ENCODE measurements at regions not wholly inside any gene's neighbourhood (a gene's known extent, or its start where the extent isn't known, plus 50 kb on each side); places are given as distances from the start of the nearest gene placed in this dataset.

DNA sequence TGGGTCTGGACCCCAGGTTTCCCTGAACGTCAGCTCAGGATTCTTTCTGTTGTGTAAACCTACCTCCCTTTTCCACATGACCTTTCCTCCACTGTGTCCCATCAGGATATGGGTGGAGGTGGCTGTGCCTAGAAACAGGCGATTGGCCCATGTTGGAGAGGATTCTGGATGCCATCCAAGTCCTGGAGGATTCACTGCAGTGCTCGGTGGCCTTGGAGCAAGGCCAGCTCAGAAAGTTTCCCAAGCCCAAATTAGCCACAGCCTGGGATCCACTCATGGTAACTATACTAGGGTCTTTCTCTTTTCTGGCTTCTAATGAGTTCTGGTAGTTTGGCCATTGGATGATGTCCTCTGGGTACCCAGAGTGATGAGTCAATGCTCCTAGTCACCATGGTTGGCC is 141.6 kb downstream of the SNX19 start:
- no peak for TF ChIP-seq Cebpa-rat (IDR thresholded peaks at IDR 0.05)
- H3K4me2 ChIP-seq = no peak overlapping the region
- no peaks in the 10 kb centered on the region for H4K20me1 ChIP-seq
- no peaks in the 10 kb centered on the region for H3K36me3 ChIP-seq
- no peak overlapping the region for H3K4me3 ChIP-seq
- H3K27ac ChIP-seq = no peak overlapping the region
- H3K9me3 ChIP-seq (replicated peaks in 1 of 11) = peaks cover 0 to 6% (median 0%) of the 10 kb centered on the region in 11 experiments; a peak in 1 of 22 replicates
- no peak overlapping the region for H3K9ac ChIP-seq
- peaks cover 0 to 27% (median 20%) of the 10 kb centered on the region in 10 experiments; a peak in 17 of 20 replicates for H3K4me1 ChIP-seq
- no peaks in the 10 kb centered on the region for H3K27me3 ChIP-seq

DNA sequence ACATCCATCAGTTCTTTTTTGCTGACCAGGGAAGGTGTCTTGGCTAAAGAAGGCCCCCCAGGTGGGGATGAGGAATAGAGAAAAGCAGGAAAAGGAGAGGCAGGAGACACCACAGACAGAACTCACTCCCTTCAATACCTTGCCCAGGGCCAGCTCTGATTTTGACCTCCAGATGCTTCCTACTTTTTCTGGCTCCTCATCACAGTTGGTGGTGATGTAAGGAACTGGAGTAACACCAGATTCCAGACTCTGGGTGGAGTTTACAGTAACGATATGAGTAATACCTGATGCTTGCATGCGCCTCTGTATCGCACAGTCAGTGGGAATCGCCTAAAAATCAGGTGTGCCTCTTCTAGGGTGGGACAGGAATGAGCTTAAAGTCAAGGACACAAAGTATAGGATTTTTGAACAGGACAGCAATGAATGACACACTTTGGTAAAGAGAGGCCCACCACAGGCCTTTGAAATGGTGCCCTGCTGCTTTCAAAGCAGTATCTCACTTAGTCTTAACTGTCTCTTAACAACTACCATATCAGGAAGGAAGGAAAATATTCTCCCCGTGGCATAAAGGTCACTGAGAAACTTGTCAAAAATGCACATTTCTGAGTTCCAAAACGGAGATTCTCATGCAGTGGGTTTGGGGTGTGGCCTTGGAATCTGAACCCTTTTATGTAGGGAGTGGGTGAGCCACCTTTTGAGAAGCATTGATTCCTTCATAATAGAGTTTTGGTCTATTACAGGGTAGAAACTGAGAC is 140.8 kb downstream of the SNX19 start:
- no peak overlapping the region for H3K4me3 ChIP-seq
- H3K36me3 ChIP-seq = no peaks in the 10 kb centered on the region
- H4K20me1 ChIP-seq = no peaks in the 10 kb centered on the region
- peaks cover 0 to 6% (median 0%) of the 10 kb centered on the region in 11 experiments; a peak in 1 of 22 replicates for H3K9me3 ChIP-seq (replicated peaks in 1 of 11)
- peaks cover 0 to 22% (median 18%) of the 10 kb centered on the region in 10 experiments; a peak in 17 of 20 replicates for H3K4me1 ChIP-seq
- H3K9ac ChIP-seq = no peak overlapping the region
- no peaks in the 10 kb centered on the region for H3K27me3 ChIP-seq
- H3K27ac ChIP-seq = no peak overlapping the region
- H3K4me2 ChIP-seq = no peak overlapping the region
- no peak for TF ChIP-seq Cebpa-rat (IDR thresholded peaks at IDR 0.05)

DNA sequence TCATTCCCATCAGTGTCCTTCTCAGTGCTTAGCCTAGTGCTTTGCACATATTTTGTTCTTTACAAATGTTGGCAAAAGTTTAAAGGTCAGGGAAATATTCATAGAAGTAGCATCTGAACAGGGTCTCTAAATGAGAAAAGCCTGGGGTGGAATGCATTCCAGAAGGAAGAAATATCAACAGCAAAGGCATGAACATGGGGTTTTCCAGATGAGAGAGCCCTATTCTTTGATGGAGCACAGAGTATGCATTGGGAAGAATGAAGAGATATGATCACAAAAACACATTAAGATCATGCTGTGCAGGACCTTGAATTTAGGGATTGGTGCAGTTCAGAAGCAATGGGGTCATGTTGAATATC is 140.2 kb downstream of the SNX19 start:
- Histone ChIP-seq H3K27ac (no peak overlapping the region), H3K27me3 (no peaks in the 10 kb centered on the region), H3K4me2 (no peak overlapping the region), H3K4me1 (peaks cover 0 to 22% (median 18%) of the 10 kb centered on the region in 10 experiments; a peak in 17 of 20 replicates), H3K9ac (no peak overlapping the region), H3K36me3 (no peaks in the 10 kb centered on the region), H3K9me3 (replicated peaks in 1 of 11) (peaks cover 0 to 6% (median 0%) of the 10 kb centered on the region in 11 experiments; a peak in 1 of 22 replicates), H4K20me1 (no peaks in the 10 kb centered on the region), H3K4me3 (no peak overlapping the region)
- no peak for TF ChIP-seq Cebpa-rat (IDR thresholded peaks at IDR 0.05)

DNA sequence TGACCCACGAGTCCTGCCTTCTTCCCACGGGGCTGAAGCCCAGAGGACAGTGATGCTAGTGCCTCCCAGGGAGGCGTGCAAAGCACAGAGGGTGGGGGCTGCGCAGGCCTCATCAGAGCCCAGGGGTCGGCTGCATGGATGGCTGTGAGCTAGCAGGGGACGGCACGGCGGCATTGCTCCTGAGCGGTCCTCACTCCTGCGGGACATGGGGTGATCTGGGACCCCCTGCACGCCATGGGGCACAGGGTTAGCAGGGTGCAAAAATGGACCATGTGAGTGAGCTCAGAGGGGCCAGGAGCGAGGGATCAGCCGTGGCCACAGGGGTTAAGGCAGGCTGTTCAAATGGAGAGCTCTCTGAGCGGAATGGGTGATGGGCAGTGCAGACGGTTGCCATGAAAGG is 138.3 kb downstream of the SNX19 start:
- Histone ChIP-seq H4K20me1 (no peaks in the 10 kb centered on the region), H3K27ac (no peak overlapping the region), H3K4me3 (no peak overlapping the region), H3K27me3 (no peaks in the 10 kb centered on the region), H3K9ac (no peak overlapping the region), H3K9me3 (replicated peaks in 1 of 11) (peaks cover 0 to 6% (median 0%) of the 10 kb centered on the region in 11 experiments; a peak in 1 of 22 replicates), H3K4me1 (peaks cover 0 to 6% (median 2%) of the 10 kb centered on the region in 10 experiments; a peak in 7 of 20 replicates), H3K4me2 (no peak overlapping the region), H3K36me3 (no peaks in the 10 kb centered on the region)
- TF ChIP-seq Cebpa-rat (IDR thresholded peaks at IDR 0.05) = no peak

DNA sequence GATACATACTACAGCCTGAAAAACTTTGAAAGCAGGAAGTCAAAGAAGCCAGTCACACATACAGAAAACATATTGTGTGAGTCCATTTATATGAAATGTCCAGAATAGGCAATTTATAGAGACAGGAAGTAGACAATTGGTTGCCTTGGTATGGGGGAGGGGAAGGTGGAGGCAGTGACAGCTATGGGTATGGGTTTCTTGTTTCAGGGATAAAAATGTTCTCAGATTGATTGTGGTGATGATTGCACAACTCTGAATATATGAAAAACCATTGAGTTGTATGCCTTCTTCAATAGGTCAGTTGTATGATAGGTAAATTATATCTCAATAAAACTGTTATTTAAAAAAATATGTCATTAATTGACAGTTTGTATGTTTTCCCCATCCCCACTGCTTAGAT is 137.6 kb downstream of the SNX19 start:
- H3K4me2 ChIP-seq = 0 out of 22 replicates have a peak overlapping the region, but pooled peaks of 1 of the 11 experiments have one; percentile 2
- H3K4me1 ChIP-seq = peaks cover 0 to 6% (median 0%) of the 10 kb centered on the region in 10 experiments; a peak in 1 of 20 replicates
- H3K9ac ChIP-seq = no peak overlapping the region
- no peaks in the 10 kb centered on the region for H3K36me3 ChIP-seq
- H4K20me1 ChIP-seq = no peaks in the 10 kb centered on the region
- no peaks in the 10 kb centered on the region for H3K27me3 ChIP-seq
- 0 out of 22 replicates have a peak, but pooled peaks of 1 of the 11 experiments have one; percentile 8 for TF ChIP-seq Cebpa-rat (IDR thresholded peaks at IDR 0.05)
- no peak overlapping the region for H3K27ac ChIP-seq
- peaks cover 0 to 6% (median 0%) of the 10 kb centered on the region in 11 experiments; a peak in 1 of 22 replicates for H3K9me3 ChIP-seq (replicated peaks in 1 of 11)
- H3K4me3 ChIP-seq = no peak overlapping the region

DNA sequence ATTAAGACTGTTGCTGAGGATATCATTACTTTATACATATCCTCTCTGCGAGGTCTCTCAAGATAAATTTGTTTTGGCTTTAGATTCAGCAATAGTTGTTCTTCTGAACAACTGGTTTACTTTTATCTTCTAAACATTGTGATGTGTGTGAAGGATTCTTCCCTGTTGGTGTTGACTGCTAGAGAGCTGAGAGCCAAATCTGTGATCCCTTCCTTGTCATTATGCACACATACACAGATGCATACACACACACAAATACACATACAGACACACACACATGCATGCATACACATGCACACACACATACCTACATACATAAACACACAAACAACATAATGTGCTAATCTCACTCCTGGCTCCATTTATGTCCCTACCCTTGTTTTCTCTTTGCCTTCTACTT is 137.0 kb downstream of the SNX19 start:
- H3K27ac ChIP-seq = no peak overlapping the region
- peaks cover 0 to 6% (median 0%) of the 10 kb centered on the region in 11 experiments; a peak in 1 of 22 replicates for H3K9me3 ChIP-seq (replicated peaks in 1 of 11)
- no peak for TF ChIP-seq Cebpa-rat (IDR thresholded peaks at IDR 0.05)
- no peaks in the 10 kb centered on the region for H3K27me3 ChIP-seq
- no peak overlapping the region for H3K9ac ChIP-seq
- no peak overlapping the region for H3K4me3 ChIP-seq
- H3K4me2 ChIP-seq = no peak overlapping the region
- H3K36me3 ChIP-seq = no peaks in the 10 kb centered on the region
- peaks cover 0 to 6% (median 0%) of the 10 kb centered on the region in 10 experiments; a peak in 1 of 20 replicates for H3K4me1 ChIP-seq
- no peaks in the 10 kb centered on the region for H4K20me1 ChIP-seq

DNA sequence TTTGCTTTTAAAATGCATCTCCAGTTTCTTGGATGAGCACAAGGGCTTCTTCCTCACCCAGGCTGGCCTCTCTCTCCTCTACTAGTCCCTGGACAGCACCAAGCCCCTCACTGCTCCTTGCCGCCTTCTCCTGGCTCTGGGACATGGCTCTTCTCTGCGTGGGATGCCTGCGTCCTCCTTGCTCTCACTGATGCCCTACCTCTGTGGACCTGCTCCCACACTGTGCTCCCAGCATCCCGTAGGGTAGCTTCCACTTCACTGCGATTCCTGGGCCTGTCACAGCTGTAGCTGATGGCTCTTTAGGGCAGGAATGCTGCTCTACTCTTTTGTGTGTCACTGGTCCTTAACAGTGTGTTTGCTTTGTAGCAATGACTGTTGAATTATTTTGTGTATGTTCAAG is 136.3 kb downstream of the SNX19 start:
- TF ChIP-seq Cebpa-rat (IDR thresholded peaks at IDR 0.05) = no peak
- Histone ChIP-seq H3K4me1 (peaks cover 0 to 6% (median 0%) of the 10 kb centered on the region in 10 experiments; a peak in 1 of 20 replicates), H3K4me3 (no peak overlapping the region), H3K36me3 (no peaks in the 10 kb centered on the region), H3K27me3 (no peaks in the 10 kb centered on the region), H3K9ac (no peak overlapping the region), H3K27ac (no peak overlapping the region), H4K20me1 (no peaks in the 10 kb centered on the region), H3K9me3 (replicated peaks in 1 of 11) (peaks cover 0 to 6% (median 0%) of the 10 kb centered on the region in 11 experiments; a peak in 1 of 22 replicates), H3K4me2 (no peak overlapping the region)

DNA sequence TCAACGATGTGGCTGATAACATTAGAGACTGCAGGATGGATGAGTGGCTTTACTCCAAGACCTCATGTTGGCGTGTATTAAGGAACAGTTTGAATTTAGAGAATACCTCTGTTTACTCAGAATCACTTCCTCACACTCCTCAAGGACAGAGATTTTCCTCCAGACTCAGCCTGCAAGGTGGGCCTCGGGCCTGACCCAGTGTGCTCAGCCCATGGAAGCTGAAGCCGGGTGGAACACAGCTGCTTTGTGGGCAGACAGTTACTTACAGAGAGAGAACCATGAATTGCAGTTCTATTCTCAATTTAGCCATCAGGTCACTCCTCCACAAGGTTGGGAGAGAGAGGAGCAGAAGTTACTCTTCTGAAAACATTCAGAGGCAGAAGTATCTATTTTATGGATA is 135.8 kb downstream of the SNX19 start:
- Histone ChIP-seq H3K4me3 (no peak overlapping the region), H3K4me2 (no peak overlapping the region), H3K9me3 (replicated peaks in 1 of 11) (peaks cover 0 to 6% (median 0%) of the 10 kb centered on the region in 11 experiments; a peak in 1 of 22 replicates), H3K27me3 (no peaks in the 10 kb centered on the region), H3K9ac (no peak overlapping the region), H3K27ac (no peak overlapping the region), H4K20me1 (no peaks in the 10 kb centered on the region), H3K36me3 (no peaks in the 10 kb centered on the region), H3K4me1 (peaks cover 0 to 6% (median 0%) of the 10 kb centered on the region in 10 experiments; a peak in 1 of 20 replicates)
- TF ChIP-seq Cebpa-rat (IDR thresholded peaks at IDR 0.05) = no peak

DNA sequence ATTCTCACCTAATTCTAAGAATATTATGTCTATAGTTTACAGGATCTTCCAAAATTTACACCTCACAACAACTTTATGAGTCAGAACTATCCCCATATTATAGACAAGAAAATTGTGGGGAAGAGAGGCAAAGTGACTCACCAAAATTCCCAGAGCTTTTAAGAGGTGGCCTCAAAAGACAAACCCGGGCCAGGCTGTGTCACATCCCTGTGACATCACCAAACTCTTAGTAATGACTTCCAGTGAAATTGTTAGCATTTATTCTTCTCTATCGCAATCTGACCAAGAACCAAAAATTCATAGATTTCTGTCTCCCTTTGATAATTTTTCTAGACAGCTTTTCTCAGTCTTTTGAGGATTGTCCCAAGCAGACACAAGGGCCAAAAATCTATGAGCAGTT is 134.3 kb downstream of the SNX19 start:
- H3K9ac ChIP-seq = no peak overlapping the region
- H3K4me3 ChIP-seq = no peak overlapping the region
- H3K27ac ChIP-seq = no peak overlapping the region
- no peaks in the 10 kb centered on the region for H3K36me3 ChIP-seq
- TF ChIP-seq Cebpa-rat (IDR thresholded peaks at IDR 0.05) = no peak
- H3K4me1 ChIP-seq = peaks cover 0 to 6% (median 0%) of the 10 kb centered on the region in 10 experiments; a peak in 1 of 20 replicates
- no peak overlapping the region for H3K4me2 ChIP-seq
- H4K20me1 ChIP-seq = no peaks in the 10 kb centered on the region
- H3K9me3 ChIP-seq (replicated peaks in 1 of 11) = peaks cover 0 to 6% (median 0%) of the 10 kb centered on the region in 11 experiments; a peak in 1 of 22 replicates
- no peaks in the 10 kb centered on the region for H3K27me3 ChIP-seq
